CD4-positive, alpha-beta T cell (primary cell): ENCODE measurements at regions not wholly inside any gene's neighbourhood (a gene's known extent, or its start where the extent isn't known, plus 50 kb on each side); places are given as distances from the start of the nearest gene placed in this dataset.

Experiments
- ATAC-seq: fragments of 200-7000 bp; cut with Tn5 transposase; one replicate; pipeline ENCODE4 v1.10.0; 2022; ENCODE audit warnings: mild to moderate bottlenecking; ENCODE audit not compliant: poor library complexity
- CTCF ChIA-PET: fragments of 350-600 bp; sonication (Branson Sonifier 250); formaldehyde crosslinking; loops from one replicate; lab custom pipeline; 2021; ENCODE audit warnings: antibody characterized with exemption, inconsistent platforms; lab: Charles Lee
- POLR2A ChIA-PET: fragments of 350-600 bp; sonication (Branson Sonifier 250); formaldehyde crosslinking; loops from one replicate; lab custom pipeline; 2021; ENCODE audit warnings: antibody characterized with exemption, inconsistent platforms; lab: Charles Lee
- DNase-seq, 14 experiments: peaks; one replicate each; pipeline ENCODE4 v3.0.0-alpha.2; 2013 to 2020; ENCODE audit warnings: mixed read lengths in 2 of 14
- H3K27ac ChIP-seq, 2 donors: one replicate each; pipeline versions ENCODE4 v1.5.1 to v1.7.0; 2013; ENCODE audit warnings: low read length in 2 of 2, low read depth in 1 of 2, mild to moderate bottlenecking in 1 of 2
- H3K27me3 ChIP-seq, 2 experiments: 1 replicate in 1 of 2; 2 replicates in 1 of 2; pipeline versions ENCODE4 v1.6.1 to v1.7.0; 2013; ENCODE audit warnings: low read length in 2 of 2, control low read depth in 1 of 2, mild to moderate bottlenecking in 1 of 2, moderate library complexity in 1 of 2; ENCODE audit not compliant: insufficient read depth in 2 of 2, control insufficient read depth in 1 of 2
- H3K36me3 ChIP-seq: one replicate; pipeline ENCODE4 v1.6.1; 2013; ENCODE audit warnings: low read length, control low read depth; ENCODE audit not compliant: insufficient read depth
- H3K4me1 ChIP-seq: one replicate; pipeline ENCODE4 v1.6.1; 2013; ENCODE audit warnings: low read length, control low read depth; ENCODE audit not compliant: insufficient read depth
- H3K4me3 ChIP-seq: one replicate; pipeline ENCODE4 v1.5.1; 2013; ENCODE audit warnings: mild to moderate bottlenecking, low read length, moderate library complexity
- H3K9me3 ChIP-seq, 2 experiments: 1 replicate in 1 of 2; 2 replicates in 1 of 2; pipeline versions ENCODE4 v1.6.1 to v1.7.0; 2013; ENCODE audit warnings: low read length in 2 of 2, mild to moderate bottlenecking in 2 of 2, control low read depth in 1 of 2, moderate library complexity in 1 of 2; ENCODE audit not compliant: control insufficient read depth in 1 of 2, insufficient read depth in 1 of 2
- H3K27ac Mint-ChIP-seq: one replicate; pipeline ENCODE4 v1.8.0; 2020; ENCODE audit warnings: mixed read lengths
- H3K27me3 Mint-ChIP-seq: one replicate; pipeline ENCODE4 v1.8.0; 2021; ENCODE audit warnings: mixed read lengths
- H3K36me3 Mint-ChIP-seq: one replicate; pipeline ENCODE4 v1.8.0; 2021; ENCODE audit warnings: low read depth, mixed read lengths
- H3K4me1 Mint-ChIP-seq: one replicate; pipeline ENCODE4 v1.8.0; 2021; ENCODE audit warnings: low read depth, mixed read lengths
- H3K4me3 Mint-ChIP-seq: one replicate; pipeline ENCODE4 v1.8.0; 2020; ENCODE audit warnings: mild to moderate bottlenecking, mixed read lengths
- H3K9me3 Mint-ChIP-seq: one replicate; pipeline ENCODE4 v1.8.0; 2020; ENCODE audit warnings: mixed read lengths
- CTCF ChIP-seq: fragments of 200-600 bp; IDR thresholded peaks from one replicate; pipeline ENCODE4 v1.8.0; 2022; ENCODE audit warnings: antibody characterized with exemption, mild to moderate bottlenecking
- intact Hi-C, 2 experiments: fragments of 100-400 bp; cut with DNase I in 1 of 2; cut with micrococcal nuclease in 1 of 2; formaldehyde crosslinking; loops; one replicate each; pipeline versions ENCODE4 v1.15.1 to v1.9.0; 2023 to 2025; cut with DNase I, micrococcal nuclease

DNA sequence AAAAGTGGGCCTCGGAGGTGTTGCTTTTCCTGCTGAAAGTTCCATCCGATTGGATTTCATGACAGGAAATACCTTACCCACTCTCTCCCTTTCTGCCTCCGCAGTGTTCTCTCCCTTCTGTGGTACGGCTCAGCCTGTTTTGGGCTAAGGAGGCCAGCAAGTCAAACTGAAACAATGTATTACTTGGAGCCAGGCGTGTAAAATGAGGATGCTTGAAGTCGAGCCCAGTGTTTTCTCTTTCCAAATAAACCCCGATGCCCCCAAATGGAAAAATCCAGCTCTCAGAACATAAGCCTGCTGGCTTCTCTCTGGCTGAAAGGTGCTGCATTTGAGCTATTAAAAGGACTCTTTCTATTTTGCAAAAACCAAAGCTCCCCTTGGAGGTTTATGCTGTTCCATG, 124.7 kb downstream of the ZNF664 start:
- H3K27ac Mint-ChIP-seq: no peak overlapping the region
- H3K4me1 Mint-ChIP-seq: no peaks in the 10 kb centered on the region
- no peak for TF ChIP-seq CTCF
- peaks cover 19% of the 10 kb centered on the region for H3K27me3 Mint-ChIP-seq
- Histone ChIP-seq H3K4me1 (no peaks in the 10 kb centered on the region), H3K27me3 (peaks cover 2 to 3% of the 10 kb centered on the region in 2 experiments), H3K36me3 (no peaks in the 10 kb centered on the region), H3K27ac (no peak overlapping the region), H3K9me3 (no peaks in the 10 kb centered on the region), H3K4me3 (no peak overlapping the region)
- POLR2A ChIA-PET: no interaction called here
- ATAC-seq: no peak
- CTCF ChIA-PET: no interaction called here
- no peak for DNase-seq
- intact Hi-C loops: no loop called here
- no peaks in the 10 kb centered on the region for H3K36me3 Mint-ChIP-seq
- no peak overlapping the region for H3K4me3 Mint-ChIP-seq
- no peaks in the 10 kb centered on the region for H3K9me3 Mint-ChIP-seq

GRCh38 chr12:124098101-124098757, 125.2 kb downstream of the ZNF664 start:
- Mint-ChIP-seq H3K4me3 (no peak overlapping the region), H3K36me3 (no peaks in the 10 kb centered on the region), H3K9me3 (no peaks in the 10 kb centered on the region), H3K27me3 (peaks cover 19% of the 10 kb centered on the region), H3K4me1 (no peaks in the 10 kb centered on the region), H3K27ac (no peak overlapping the region)
- Histone ChIP-seq H3K27me3 (peaks cover 2 to 3% of the 10 kb centered on the region in 2 experiments), H3K27ac (no peak overlapping the region), H3K9me3 (no peaks in the 10 kb centered on the region), H3K36me3 (no peaks in the 10 kb centered on the region), H3K4me1 (no peaks in the 10 kb centered on the region), H3K4me3 (no peak overlapping the region)
- ChIA-PET CTCF (no interaction called here), POLR2A (no interaction called here)
- no peak for TF ChIP-seq CTCF
- ATAC-seq (no peak), DNase-seq (no peak)
- intact Hi-C loops: no loop called here

- Histone ChIP-seq H3K36me3 (no peaks in the 10 kb centered on the region), H3K27me3 (peaks cover 2 to 3% of the 10 kb centered on the region in 2 experiments), H3K9me3 (no peaks in the 10 kb centered on the region), H3K4me3 (no peak overlapping the region), H3K27ac (no peak overlapping the region), H3K4me1 (no peaks in the 10 kb centered on the region)
- intact Hi-C loops: no loop called here
- Mint-ChIP-seq H3K27me3 (peaks cover 19% of the 10 kb centered on the region), H3K27ac (no peak overlapping the region), H3K4me3 (no peak overlapping the region), H3K9me3 (no peaks in the 10 kb centered on the region), H3K36me3 (no peaks in the 10 kb centered on the region), H3K4me1 (no peaks in the 10 kb centered on the region)
- TF ChIP-seq CTCF: no peak
- POLR2A ChIA-PET: no interaction called here
- CTCF ChIA-PET: no interaction called here
- no peak for DNase-seq
- ATAC-seq: no peak
Measured at GRCh38 chr12:124098887-124099286, 125.9 kb downstream of the ZNF664 start.
